H1 (cell line): ENCODE measurements at regions not wholly inside any gene's neighbourhood (a gene's known extent, or its start where the extent isn't known, plus 50 kb on each side); places are given as distances from the start of the nearest gene placed in this dataset.

Experiments used
- CTCF ChIA-PET: fragments of 300-600 bp; sonication (Branson Sonifier 250); formaldehyde crosslinking; loops from one replicate; lab custom pipeline; 2021; ENCODE audit not compliant: partially characterized antibody; lab: Charles Lee
- POLR2A ChIA-PET: fragments of 300-600 bp; sonication (Branson Sonifier 250); formaldehyde crosslinking; loops from one replicate; lab custom pipeline; 2021; ENCODE audit warnings: inconsistent platforms; ENCODE audit not compliant: partially characterized antibody; lab: Charles Lee
- DNase-seq, 2 experiments: peaks; one replicate each; pipeline versions ENCODE4 v3.0.0 to v3.0.0-alpha.2; 2010 to 2022; ENCODE audit warnings: low spot score in 2 of 2, low read depth in 1 of 2, mixed read lengths in 1 of 2
- FAIRE-seq: peaks from 2 replicates; lab custom pipeline; 2011; peaks lifted over from hg19 to GRCh38; lab: Jason Lieb, UNC
- H2AFZ ChIP-seq: 2 replicates; pipeline ENCODE4 v1.8.1; 2012; ENCODE audit warnings: low read length, inconsistent platforms
- H2AK5ac ChIP-seq: 2 replicates; pipeline ENCODE4 v1.6.1; 2013; ENCODE audit warnings: low read depth, low read length
- H2BK120ac ChIP-seq: replicated peaks from 2 replicates; pipeline ENCODE3; 2013; ENCODE audit warnings: low read depth, low read length, inconsistent platforms
- H2BK12ac ChIP-seq: 2 replicates; pipeline ENCODE4 v1.6.1; 2013; ENCODE audit warnings: low read depth, low read length
- H2BK15ac ChIP-seq: 2 replicates; pipeline ENCODE4 v1.6.1; 2013; ENCODE audit warnings: low read length
- H2BK20ac ChIP-seq: 2 replicates; pipeline ENCODE4 v1.6.1; 2013; ENCODE audit warnings: low read length
- H2BK5ac ChIP-seq: 2 replicates; pipeline ENCODE4 v1.6.1; 2013; ENCODE audit warnings: low read depth, low read length
- H3K14ac ChIP-seq: 2 replicates; pipeline ENCODE4 v1.6.1; 2013; ENCODE audit warnings: inconsistent platforms; ENCODE audit not compliant: insufficient read length
- H3K18ac ChIP-seq: 2 replicates; pipeline ENCODE4 v1.6.1; 2013; ENCODE audit warnings: low read length; ENCODE audit errors: extremely low read depth
- H3K23ac ChIP-seq: 2 replicates; pipeline ENCODE4 v1.6.1; 2013; ENCODE audit warnings: inconsistent platforms; ENCODE audit not compliant: insufficient read length
- H3K23me2 ChIP-seq: 2 replicates; pipeline ENCODE4 v1.6.1; 2013; ENCODE audit warnings: low read depth, low read length
- H3K27ac ChIP-seq: 2 replicates; pipeline ENCODE4 v1.6.1; 2011; ENCODE audit warnings: low read depth, low read length, inconsistent platforms
- H3K27me3 ChIP-seq, 4 experiments: replicated peaks in 1 of 4; 1 replicate in 1 of 4; 2 replicates in 3 of 4; pipeline versions ENCODE4 v1.6.1 to v1.8.1; 2011 to 2013; ENCODE audit warnings: low read length in 3 of 4, mild to moderate bottlenecking in 3 of 4, inconsistent platforms in 2 of 4, mixed read lengths in 2 of 4, moderate library complexity in 1 of 4; ENCODE audit not compliant: control insufficient read depth in 3 of 4, insufficient read depth in 3 of 4; ENCODE audit errors: extremely low read depth in 1 of 4
- H3K36me3 ChIP-seq, 4 experiments: 2 replicates each; pipeline versions ENCODE4 v1.6.1 to v1.8.1; 2011 to 2013; ENCODE audit warnings: mild to moderate bottlenecking in 4 of 4, low read length in 3 of 4, moderate library complexity in 2 of 4, control low read depth in 1 of 4, inconsistent platforms in 1 of 4; ENCODE audit not compliant: insufficient read depth in 4 of 4, control insufficient read depth in 2 of 4
- H3K4ac ChIP-seq: replicated peaks from 2 replicates; pipeline ENCODE3; 2013; ENCODE audit warnings: low read length, low read depth, mixed read lengths, inconsistent platforms; ENCODE audit not compliant: insufficient read length
- H3K4me1 ChIP-seq, 4 experiments: replicated peaks in 1 of 4; 1 replicate in 1 of 4; 2 replicates in 3 of 4; pipeline versions ENCODE4 v1.6.1 to v1.8.1; 2011 to 2013; ENCODE audit warnings: low read length in 3 of 4, inconsistent platforms in 2 of 4, mixed read lengths in 1 of 4; ENCODE audit not compliant: insufficient read depth in 4 of 4, control insufficient read depth in 3 of 4
- H3K4me2 ChIP-seq, 2 experiments: 2 replicates each; pipeline versions ENCODE4 v1.6.1 to v1.8.1; 2011 to 2013; ENCODE audit warnings: low read depth in 2 of 2, low read length in 2 of 2, control low read depth in 1 of 2, inconsistent platforms in 1 of 2, mild to moderate bottlenecking in 1 of 2; ENCODE audit not compliant: insufficient read depth in 1 of 2
- H3K4me3 ChIP-seq, 4 experiments: fragments of 200-600, 300-600 bp in 1 of 4; sonication (generic), shearing (Covaris generic), sonication (Bioruptor Twin) in 1 of 4; 2 replicates each; pipeline versions ENCODE4 v1.5.1 to v1.8.1; 2011 to 2016; ENCODE audit warnings: low read length in 4 of 4, low read depth in 3 of 4, control low read depth in 2 of 4, inconsistent platforms in 2 of 4, mild to moderate bottlenecking in 2 of 4, mixed read lengths in 1 of 4, moderate library complexity in 1 of 4; ENCODE audit not compliant: insufficient read depth in 2 of 4; ENCODE audit errors: extremely low read depth in 1 of 4
- H3K56ac ChIP-seq: replicated peaks from 2 replicates; pipeline ENCODE3; 2013; ENCODE audit warnings: low read depth, mild to moderate bottlenecking, mixed read lengths, low read length, inconsistent platforms; ENCODE audit not compliant: insufficient read length
- H3K79me1 ChIP-seq: 2 replicates; pipeline ENCODE4 v1.6.1; 2013; ENCODE audit warnings: low read depth, low read length, control low read depth
- H3K79me2 ChIP-seq, 2 experiments: 2 replicates each; pipeline versions ENCODE4 v1.6.1 to v1.8.1; 2012 to 2013; ENCODE audit warnings: low read length in 2 of 2, mild to moderate bottlenecking in 2 of 2, inconsistent platforms in 1 of 2; ENCODE audit not compliant: insufficient read depth in 2 of 2, control insufficient read depth in 1 of 2
- H3K9ac ChIP-seq, 4 experiments: replicated peaks in 1 of 4; 1 replicate in 1 of 4; 2 replicates in 3 of 4; pipeline versions ENCODE4 v1.6.1 to v1.8.1; 2011 to 2013; ENCODE audit warnings: low read depth in 3 of 4, low read length in 3 of 4, control low read depth in 2 of 4, mild to moderate bottlenecking in 2 of 4, moderate library complexity in 2 of 4, inconsistent platforms in 1 of 4; ENCODE audit errors: extremely low read depth in 1 of 4
- H3K9me3 ChIP-seq, 2 experiments: 2 replicates each; pipeline versions ENCODE4 v1.6.1 to v1.8.1; 2012 to 2013; ENCODE audit warnings: mild to moderate bottlenecking in 2 of 2, moderate library complexity in 2 of 2, control low read depth in 1 of 2, inconsistent platforms in 1 of 2, low read depth in 1 of 2, low read length in 1 of 2, mixed read lengths in 1 of 2; ENCODE audit not compliant: insufficient read depth in 2 of 2
- H4K20me1 ChIP-seq, 2 experiments: replicated peaks in 1 of 2; 2 replicates each; pipeline versions ENCODE3 to v1.8.1; 2011 to 2013; ENCODE audit warnings: inconsistent platforms in 2 of 2, low read length in 2 of 2, mild to moderate bottlenecking in 1 of 2; ENCODE audit not compliant: insufficient read depth in 2 of 2, control insufficient read depth in 1 of 2
- H4K5ac ChIP-seq: 2 replicates; pipeline ENCODE4 v1.6.1; 2013; ENCODE audit warnings: low read length, low read depth, mixed read lengths, inconsistent platforms; ENCODE audit not compliant: insufficient read length
- H4K8ac ChIP-seq: 2 replicates; pipeline ENCODE4 v1.8.0; 2013; ENCODE audit warnings: mild to moderate bottlenecking, moderate library complexity, low read length, inconsistent platforms; ENCODE audit not compliant: insufficient read depth; ENCODE audit errors: extremely low read depth
- H4K91ac ChIP-seq: replicated peaks from 2 replicates; pipeline ENCODE3; 2013; ENCODE audit warnings: low read length, mixed read lengths, inconsistent platforms; ENCODE audit not compliant: insufficient read length
- EGR1 ChIP-seq: IDR thresholded peaks from 2 replicates; pipeline ENCODE4 v1.6.1; 2011; ENCODE audit warnings: low read depth, low read length, borderline replicate concordance
- PHF8 ChIP-seq: fragments of 200-600 bp; sonication (generic); conservative IDR thresholded peaks from 2 replicates; pipeline ENCODE4 v1.7.1; 2012; ENCODE audit warnings: low read depth, mild to moderate bottlenecking, inconsistent platforms, low read length, moderate library complexity
- RNF2 ChIP-seq: fragments of 200-900, 300-1000 bp; sonication (generic); IDR thresholded peaks from 2 replicates; pipeline ENCODE4 v1.7.1; 2016; ENCODE audit warnings: borderline replicate concordance, low read depth, mild to moderate bottlenecking, antibody characterized with exemption, low read length; ENCODE audit not compliant: poor library complexity, severe bottlenecking; ENCODE audit errors: missing control alignments
- USF2 ChIP-seq: IDR thresholded peaks from 2 replicates; pipeline ENCODE4 v1.6.1; 2011; ENCODE audit warnings: low read length, improper control_type of control experiment
- WGBS, 2 experiments: shearing (Covaris generic) in 1 of 2; methylation state at CpG; one replicate each; pipeline versions ENCODE4 v1.1.6 to v1.1.7; 2013 to 2015; ENCODE audit warnings: low lambda C conversion rate in 2 of 2, mixed read lengths in 2 of 2, inconsistent platforms in 1 of 2, low coverage in 1 of 2, missing lambda C conversion rate in 1 of 2; ENCODE audit not compliant: insufficient replicate concordance in 2 of 2, insufficient coverage in 1 of 2, insufficient read length in 1 of 2; ENCODE audit errors: extremely low coverage in 1 of 2, missing lambda C conversion rate in 1 of 2; 5-methylcytosine and 5-hydroxymethylcytosine counted together

GRCh38 chr6:23526526-23526925 is 599.5 kb upstream of the NRSN1 start:
- Histone ChIP-seq H3K27me3 (no peaks in the 10 kb centered on the region), H2BK20ac (no peak overlapping the region), H4K8ac (no peak overlapping the region), H3K36me3 (no peaks in the 10 kb centered on the region), H3K79me2 (no peaks in the 10 kb centered on the region), H2BK120ac (no peak overlapping the region), H3K56ac (no peak overlapping the region), H4K5ac (no peak overlapping the region), H2BK5ac (no peak overlapping the region), H3K23me2 (no peaks in the 10 kb centered on the region), H3K23ac (no peak overlapping the region), H3K79me1 (no peaks in the 10 kb centered on the region), H3K18ac (no peak overlapping the region), H3K4ac (no peak overlapping the region), H4K20me1 (no peaks in the 10 kb centered on the region), H2BK15ac (peak overlapping the region; percentile 8; the same call in 1 of the 2 replicates), H4K91ac (no peak overlapping the region), H2AFZ (0 out of 2 replicates have a peak overlapping the region, but pooled peaks have one; percentile 87), H3K9ac (no peak overlapping the region; a peak in 1 of 7 replicates), H2AK5ac (no peak overlapping the region), H3K4me1 (no peaks in the 10 kb centered on the region), H3K9me3 (no peaks in the 10 kb centered on the region), H2BK12ac (peak overlapping the region; percentile 86; the same call in 1 of the 2 replicates), H3K14ac (no peak overlapping the region), H3K4me3 (no peak overlapping the region), H3K27ac (no peak overlapping the region), H3K4me2 (no peak overlapping the region)
- CTCF ChIA-PET: no interaction called here
- 91% methylated on average over 5 of the region's 5 CpGs; no CpG with 5 or more reads in 1 of the 2 experiments for WGBS, 2 experiments
- no peak for TF ChIP-seq RNF2
- no peak for TF ChIP-seq PHF8
- TF ChIP-seq EGR1: no peak
- no peak for TF ChIP-seq USF2
- DNase-seq (no peak), FAIRE-seq (no peak)
- POLR2A ChIA-PET: no interaction called here
